Liver (tissue), 3 donors: ENCODE measurements at regions not wholly inside any gene's neighbourhood (a gene's known extent, or its start where the extent isn't known, plus 50 kb on each side); places are given as distances from the start of the nearest gene placed in this dataset.

Experiments used
- CTCF ChIP-seq: fragments of 150-350 bp; IDR thresholded peaks from 2 replicates; pipeline ENCODE4 v1.5.1; 2017; ENCODE audit warnings: improper control_type of control experiment, low read depth, low read length; ENCODE audit not compliant: missing input control
- GABPA ChIP-seq, 2 donors: IDR thresholded peaks in 1 of 2; conservative IDR thresholded peaks in 1 of 2; 2 replicates each; pipeline ENCODE4 v1.6.1; 2016; ENCODE audit warnings: antibody characterized with exemption in 2 of 2, mild to moderate bottlenecking in 1 of 2, moderate library complexity in 1 of 2
- RAD21 ChIP-seq, 2 donors: IDR thresholded peaks; 2 replicates each; pipeline ENCODE4 v1.6.1; 2016; ENCODE audit warnings: antibody characterized with exemption in 2 of 2, mild to moderate bottlenecking in 2 of 2
- donor health status: healthy.
- donor health status: healthy.

- TF ChIP-seq RAD21 (IDR thresholded peaks at IDR 0.05) (no peak), CTCF (no peak), GABPA (IDR thresholded peaks at IDR 0.05 in 1 of 2, conservative IDR thresholded peaks at IDR 0.05 in 1 of 2) (no peak)
These were observed 470.8 kb upstream of the ZMIZ1 start for GRCh38 chr10:78597796-78598555.
